Testis (tissue), 2 donors: ENCODE measurements at regions not wholly inside any gene's neighbourhood (a gene's known extent, or its start where the extent isn't known, plus 50 kb on each side); places are given as distances from the start of the nearest gene placed in this dataset.

ENCODE experiments used
- POLR2A ChIP-seq: fragments of 450-650 bp; IDR thresholded peaks from one replicate; pipeline ENCODE4 v1.6.1; 2017; ENCODE audit warnings: antibody characterized with exemption, mild to moderate bottlenecking, moderate library complexity
- TF ChIP-seq, protein P1 (sequence below), 3 experiments: fragments of 450-650 bp in 2 of 3; fragments of 200-600 bp in 1 of 3; sonication (generic) in 1 of 3; IDR thresholded peaks; one replicate each; pipeline ENCODE4 v1.5.1; 2016 to 2019; ENCODE audit warnings: antibody characterized with exemption in 3 of 3, mild to moderate bottlenecking in 2 of 3, moderate library complexity in 1 of 3

GRCh38 chr19:30137747-30138146 is 195.7 kb downstream of the URI1 start:
- TF ChIP-seq, protein P1, sequence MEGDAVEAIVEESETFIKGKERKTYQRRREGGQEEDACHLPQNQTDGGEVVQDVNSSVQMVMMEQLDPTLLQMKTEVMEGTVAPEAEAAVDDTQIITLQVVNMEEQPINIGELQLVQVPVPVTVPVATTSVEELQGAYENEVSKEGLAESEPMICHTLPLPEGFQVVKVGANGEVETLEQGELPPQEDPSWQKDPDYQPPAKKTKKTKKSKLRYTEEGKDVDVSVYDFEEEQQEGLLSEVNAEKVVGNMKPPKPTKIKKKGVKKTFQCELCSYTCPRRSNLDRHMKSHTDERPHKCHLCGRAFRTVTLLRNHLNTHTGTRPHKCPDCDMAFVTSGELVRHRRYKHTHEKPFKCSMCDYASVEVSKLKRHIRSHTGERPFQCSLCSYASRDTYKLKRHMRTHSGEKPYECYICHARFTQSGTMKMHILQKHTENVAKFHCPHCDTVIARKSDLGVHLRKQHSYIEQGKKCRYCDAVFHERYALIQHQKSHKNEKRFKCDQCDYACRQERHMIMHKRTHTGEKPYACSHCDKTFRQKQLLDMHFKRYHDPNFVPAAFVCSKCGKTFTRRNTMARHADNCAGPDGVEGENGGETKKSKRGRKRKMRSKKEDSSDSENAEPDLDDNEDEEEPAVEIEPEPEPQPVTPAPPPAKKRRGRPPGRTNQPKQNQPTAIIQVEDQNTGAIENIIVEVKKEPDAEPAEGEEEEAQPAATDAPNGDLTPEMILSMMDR (IDR thresholded peaks at IDR 0.05) = no peak
- no peak for TF ChIP-seq POLR2A
